H1 (cell line): ENCODE measurements at regions not wholly inside any gene's neighbourhood (a gene's known extent, or its start where the extent isn't known, plus 50 kb on each side); places are given as distances from the start of the nearest gene placed in this dataset.

Source experiments
- CTCF ChIA-PET: fragments of 300-600 bp; sonication (Branson Sonifier 250); formaldehyde crosslinking; loops from one replicate; lab custom pipeline; 2021; ENCODE audit not compliant: partially characterized antibody; lab: Charles Lee
- POLR2A ChIA-PET: fragments of 300-600 bp; sonication (Branson Sonifier 250); formaldehyde crosslinking; loops from one replicate; lab custom pipeline; 2021; ENCODE audit warnings: inconsistent platforms; ENCODE audit not compliant: partially characterized antibody; lab: Charles Lee
- DNase-seq, 2 experiments: peaks; one replicate each; pipeline versions ENCODE4 v3.0.0 to v3.0.0-alpha.2; 2010 to 2022; ENCODE audit warnings: low spot score in 2 of 2, low read depth in 1 of 2, mixed read lengths in 1 of 2
- FAIRE-seq: peaks from 2 replicates; lab custom pipeline; 2011; peaks lifted over from hg19 to GRCh38; lab: Jason Lieb, UNC
- H2AFZ ChIP-seq: 2 replicates; pipeline ENCODE4 v1.8.1; 2012; ENCODE audit warnings: low read length, inconsistent platforms
- H2AK5ac ChIP-seq: 2 replicates; pipeline ENCODE4 v1.6.1; 2013; ENCODE audit warnings: low read depth, low read length
- H2BK120ac ChIP-seq: replicated peaks from 2 replicates; pipeline ENCODE3; 2013; ENCODE audit warnings: low read depth, low read length, inconsistent platforms
- H2BK12ac ChIP-seq: 2 replicates; pipeline ENCODE4 v1.6.1; 2013; ENCODE audit warnings: low read depth, low read length
- H2BK15ac ChIP-seq: 2 replicates; pipeline ENCODE4 v1.6.1; 2013; ENCODE audit warnings: low read length
- H2BK20ac ChIP-seq: 2 replicates; pipeline ENCODE4 v1.6.1; 2013; ENCODE audit warnings: low read length
- H2BK5ac ChIP-seq: 2 replicates; pipeline ENCODE4 v1.6.1; 2013; ENCODE audit warnings: low read depth, low read length
- H3K14ac ChIP-seq: 2 replicates; pipeline ENCODE4 v1.6.1; 2013; ENCODE audit warnings: inconsistent platforms; ENCODE audit not compliant: insufficient read length
- H3K18ac ChIP-seq: 2 replicates; pipeline ENCODE4 v1.6.1; 2013; ENCODE audit warnings: low read length; ENCODE audit errors: extremely low read depth
- H3K23ac ChIP-seq: 2 replicates; pipeline ENCODE4 v1.6.1; 2013; ENCODE audit warnings: inconsistent platforms; ENCODE audit not compliant: insufficient read length
- H3K23me2 ChIP-seq: 2 replicates; pipeline ENCODE4 v1.6.1; 2013; ENCODE audit warnings: low read depth, low read length
- H3K27ac ChIP-seq: 2 replicates; pipeline ENCODE4 v1.6.1; 2011; ENCODE audit warnings: low read depth, low read length, inconsistent platforms
- H3K27me3 ChIP-seq, 4 experiments: replicated peaks in 1 of 4; 1 replicate in 1 of 4; 2 replicates in 3 of 4; pipeline versions ENCODE4 v1.6.1 to v1.8.1; 2011 to 2013; ENCODE audit warnings: low read length in 3 of 4, mild to moderate bottlenecking in 3 of 4, inconsistent platforms in 2 of 4, mixed read lengths in 2 of 4, moderate library complexity in 1 of 4; ENCODE audit not compliant: control insufficient read depth in 3 of 4, insufficient read depth in 3 of 4; ENCODE audit errors: extremely low read depth in 1 of 4
- H3K36me3 ChIP-seq, 4 experiments: 2 replicates each; pipeline versions ENCODE4 v1.6.1 to v1.8.1; 2011 to 2013; ENCODE audit warnings: mild to moderate bottlenecking in 4 of 4, low read length in 3 of 4, moderate library complexity in 2 of 4, control low read depth in 1 of 4, inconsistent platforms in 1 of 4; ENCODE audit not compliant: insufficient read depth in 4 of 4, control insufficient read depth in 2 of 4
- H3K4ac ChIP-seq: replicated peaks from 2 replicates; pipeline ENCODE3; 2013; ENCODE audit warnings: low read length, low read depth, mixed read lengths, inconsistent platforms; ENCODE audit not compliant: insufficient read length
- H3K4me1 ChIP-seq, 4 experiments: replicated peaks in 1 of 4; 1 replicate in 1 of 4; 2 replicates in 3 of 4; pipeline versions ENCODE4 v1.6.1 to v1.8.1; 2011 to 2013; ENCODE audit warnings: low read length in 3 of 4, inconsistent platforms in 2 of 4, mixed read lengths in 1 of 4; ENCODE audit not compliant: insufficient read depth in 4 of 4, control insufficient read depth in 3 of 4
- H3K4me2 ChIP-seq, 2 experiments: 2 replicates each; pipeline versions ENCODE4 v1.6.1 to v1.8.1; 2011 to 2013; ENCODE audit warnings: low read depth in 2 of 2, low read length in 2 of 2, control low read depth in 1 of 2, inconsistent platforms in 1 of 2, mild to moderate bottlenecking in 1 of 2; ENCODE audit not compliant: insufficient read depth in 1 of 2
- H3K4me3 ChIP-seq, 4 experiments: fragments of 200-600, 300-600 bp in 1 of 4; sonication (generic), shearing (Covaris generic), sonication (Bioruptor Twin) in 1 of 4; 2 replicates each; pipeline versions ENCODE4 v1.5.1 to v1.8.1; 2011 to 2016; ENCODE audit warnings: low read length in 4 of 4, low read depth in 3 of 4, control low read depth in 2 of 4, inconsistent platforms in 2 of 4, mild to moderate bottlenecking in 2 of 4, mixed read lengths in 1 of 4, moderate library complexity in 1 of 4; ENCODE audit not compliant: insufficient read depth in 2 of 4; ENCODE audit errors: extremely low read depth in 1 of 4
- H3K56ac ChIP-seq: replicated peaks from 2 replicates; pipeline ENCODE3; 2013; ENCODE audit warnings: low read depth, mild to moderate bottlenecking, mixed read lengths, low read length, inconsistent platforms; ENCODE audit not compliant: insufficient read length
- H3K79me1 ChIP-seq: 2 replicates; pipeline ENCODE4 v1.6.1; 2013; ENCODE audit warnings: low read depth, low read length, control low read depth
- H3K79me2 ChIP-seq, 2 experiments: 2 replicates each; pipeline versions ENCODE4 v1.6.1 to v1.8.1; 2012 to 2013; ENCODE audit warnings: low read length in 2 of 2, mild to moderate bottlenecking in 2 of 2, inconsistent platforms in 1 of 2; ENCODE audit not compliant: insufficient read depth in 2 of 2, control insufficient read depth in 1 of 2
- H3K9ac ChIP-seq, 4 experiments: replicated peaks in 1 of 4; 1 replicate in 1 of 4; 2 replicates in 3 of 4; pipeline versions ENCODE4 v1.6.1 to v1.8.1; 2011 to 2013; ENCODE audit warnings: low read depth in 3 of 4, low read length in 3 of 4, control low read depth in 2 of 4, mild to moderate bottlenecking in 2 of 4, moderate library complexity in 2 of 4, inconsistent platforms in 1 of 4; ENCODE audit errors: extremely low read depth in 1 of 4
- H3K9me3 ChIP-seq, 2 experiments: 2 replicates each; pipeline versions ENCODE4 v1.6.1 to v1.8.1; 2012 to 2013; ENCODE audit warnings: mild to moderate bottlenecking in 2 of 2, moderate library complexity in 2 of 2, control low read depth in 1 of 2, inconsistent platforms in 1 of 2, low read depth in 1 of 2, low read length in 1 of 2, mixed read lengths in 1 of 2; ENCODE audit not compliant: insufficient read depth in 2 of 2
- H4K20me1 ChIP-seq, 2 experiments: replicated peaks in 1 of 2; 2 replicates each; pipeline versions ENCODE3 to v1.8.1; 2011 to 2013; ENCODE audit warnings: inconsistent platforms in 2 of 2, low read length in 2 of 2, mild to moderate bottlenecking in 1 of 2; ENCODE audit not compliant: insufficient read depth in 2 of 2, control insufficient read depth in 1 of 2
- H4K5ac ChIP-seq: 2 replicates; pipeline ENCODE4 v1.6.1; 2013; ENCODE audit warnings: low read length, low read depth, mixed read lengths, inconsistent platforms; ENCODE audit not compliant: insufficient read length
- H4K8ac ChIP-seq: 2 replicates; pipeline ENCODE4 v1.8.0; 2013; ENCODE audit warnings: mild to moderate bottlenecking, moderate library complexity, low read length, inconsistent platforms; ENCODE audit not compliant: insufficient read depth; ENCODE audit errors: extremely low read depth
- H4K91ac ChIP-seq: replicated peaks from 2 replicates; pipeline ENCODE3; 2013; ENCODE audit warnings: low read length, mixed read lengths, inconsistent platforms; ENCODE audit not compliant: insufficient read length
- ATF2 ChIP-seq: IDR thresholded peaks from 2 replicates; pipeline ENCODE4 v1.6.1; 2012; ENCODE audit warnings: low read length, inconsistent platforms
- ATF3 ChIP-seq: IDR thresholded peaks from 2 replicates; pipeline ENCODE4 v1.6.1; 2011; ENCODE audit warnings: low read depth, mild to moderate bottlenecking, low read length; ENCODE audit not compliant: insufficient read depth
- BRCA1 ChIP-seq: IDR thresholded peaks from 2 replicates; pipeline ENCODE4 v1.6.1; 2012; ENCODE audit warnings: low read depth, low read length, improper control_type of control experiment
- CREB1 ChIP-seq: IDR thresholded peaks from 2 replicates; pipeline ENCODE4 v1.6.1; 2012; ENCODE audit warnings: inconsistent platforms
- GABPA ChIP-seq: IDR thresholded peaks from 2 replicates; pipeline ENCODE4 v1.6.1; 2011; ENCODE audit warnings: mild to moderate bottlenecking, low read length, moderate library complexity, borderline replicate concordance; ENCODE audit not compliant: insufficient read depth
- GTF2F1 ChIP-seq: IDR thresholded peaks from 2 replicates; pipeline ENCODE4 v1.6.1; 2012; ENCODE audit warnings: low read depth, low read length, improper control_type of control experiment, borderline replicate concordance
- MAFK ChIP-seq: IDR thresholded peaks from 2 replicates; pipeline ENCODE4 v1.6.1; 2012; ENCODE audit warnings: low read depth, mild to moderate bottlenecking, improper control_type of control experiment, low read length
- MAX ChIP-seq: IDR thresholded peaks from 2 replicates; pipeline ENCODE4 v1.6.1; 2012; ENCODE audit warnings: inconsistent platforms
- PHF8 ChIP-seq: fragments of 200-600 bp; sonication (generic); conservative IDR thresholded peaks from 2 replicates; pipeline ENCODE4 v1.7.1; 2012; ENCODE audit warnings: low read depth, mild to moderate bottlenecking, inconsistent platforms, low read length, moderate library complexity
- POLR2AphosphoS5 ChIP-seq: IDR thresholded peaks from 2 replicates; pipeline ENCODE4 v1.6.1; 2011; ENCODE audit warnings: low read depth, low read length
- POU5F1 ChIP-seq: IDR thresholded peaks from 2 replicates; pipeline ENCODE4 v1.6.1; 2011; ENCODE audit warnings: low read depth, mild to moderate bottlenecking, low read length, moderate library complexity
- RAD21 ChIP-seq, 2 experiments: IDR thresholded peaks in 1 of 2; conservative IDR thresholded peaks in 1 of 2; 2 replicates each; pipeline ENCODE4 v1.6.1; 2011; ENCODE audit warnings: low read depth in 2 of 2, low read length in 2 of 2, improper control_type of control experiment in 1 of 2, inconsistent platforms in 1 of 2, mild to moderate bottlenecking in 1 of 2, moderate library complexity in 1 of 2
- RBBP5 ChIP-seq: IDR thresholded peaks from 2 replicates; pipeline ENCODE4 v1.7.1; 2012; ENCODE audit warnings: low read depth, mild to moderate bottlenecking, inconsistent platforms, low read length, moderate library complexity, borderline replicate concordance
- TBP ChIP-seq: IDR thresholded peaks from 2 replicates; pipeline ENCODE4 v1.6.1; 2011; ENCODE audit warnings: low read depth, low read length, improper control_type of control experiment

GRCh38 chr17:11105141-11105540 lies 135.9 kb upstream of the SHISA6 start:
- Histone ChIP-seq H4K8ac (no peak overlapping the region), H3K23ac (no peak overlapping the region), H3K27ac (no peak overlapping the region), H4K91ac (no peak overlapping the region), H3K36me3 (no peaks in the 10 kb centered on the region), H3K79me2 (no peaks in the 10 kb centered on the region), H3K23me2 (no peaks in the 10 kb centered on the region), H2BK15ac (no peak overlapping the region), H3K27me3 (no peaks in the 10 kb centered on the region), H2BK5ac (no peak overlapping the region), H3K9ac (no peak overlapping the region), H3K9me3 (no peaks in the 10 kb centered on the region), H2BK120ac (no peak overlapping the region), H2BK12ac (no peak overlapping the region), H3K14ac (no peak overlapping the region), H4K5ac (no peak overlapping the region), H3K79me1 (no peaks in the 10 kb centered on the region), H3K4me3 (no peak overlapping the region), H3K56ac (no peak overlapping the region), H2BK20ac (no peak overlapping the region), H3K4ac (no peak overlapping the region), H2AK5ac (no peak overlapping the region), H3K18ac (no peak overlapping the region), H4K20me1 (no peaks in the 10 kb centered on the region), H3K4me2 (no peak overlapping the region), H3K4me1 (no peaks in the 10 kb centered on the region), H2AFZ (no peak overlapping the region)
- no peak for FAIRE-seq
- POLR2A ChIA-PET = no interaction called here
- CTCF ChIA-PET = no interaction called here
- no peak for DNase-seq
- TF ChIP-seq GABPA = no peak
- TF ChIP-seq TBP = no peak
- TF ChIP-seq MAFK = no peak
- no peak for TF ChIP-seq ATF2
- TF ChIP-seq RBBP5 = no peak
- TF ChIP-seq POU5F1 = no peak
- no peak for TF ChIP-seq BRCA1
- no peak for TF ChIP-seq ATF3
- no peak for TF ChIP-seq GTF2F1
- no peak for TF ChIP-seq CREB1
- TF ChIP-seq MAX = no peak
- TF ChIP-seq PHF8 = no peak
- TF ChIP-seq RAD21 (IDR thresholded peaks at IDR 0.05 in 1 of 2, conservative IDR thresholded peaks at IDR 0.05 in 1 of 2; ENCODE audit: low read depth in 2 of 2, low read length in 2 of 2) = no peak
- no peak for TF ChIP-seq POLR2AphosphoS5
